B cell (primary cell): ENCODE measurements at regions not wholly inside any gene's neighbourhood (a gene's known extent, or its start where the extent isn't known, plus 50 kb on each side); places are given as distances from the start of the nearest gene placed in this dataset.

ENCODE experiments used
- CTCF ChIP-seq: fragments of 200-600 bp; IDR thresholded peaks from one replicate; pipeline ENCODE4 v1.8.0; 2022; ENCODE audit warnings: antibody characterized with exemption, mild to moderate bottlenecking
- EZH2 ChIP-seq: IDR thresholded peaks from 2 replicates; pipeline ENCODE4 v1.6.1; 2012; ENCODE audit warnings: borderline replicate concordance, low read depth, mild to moderate bottlenecking, moderate library complexity, low read length; ENCODE audit not compliant: insufficient read depth, poor library complexity, severe bottlenecking

GRCh38 chr20:40313730-40314129 is 375.3 kb downstream of the MAFB start:
- TF ChIP-seq CTCF (no peak), EZH2 (no peak)
